HL-60 (cell line): ENCODE measurements at regions not wholly inside any gene's neighbourhood (a gene's known extent, or its start where the extent isn't known, plus 50 kb on each side); places are given as distances from the start of the nearest gene placed in this dataset.

ENCODE experiments used
- DNase-seq, 2 experiments: peaks; one replicate each; pipeline ENCODE4 v3.0.0-alpha.2; 2010 to 2020; ENCODE audit warnings: low read depth in 1 of 2, low spot score in 1 of 2
- H3K27ac ChIP-seq: fragments of 250-450 bp; sonication (Bioruptor Pico); replicated peaks from 2 replicates; pipeline ENCODE4 v1.5.1; 2020; ENCODE audit warnings: mild to moderate bottlenecking, moderate library complexity
- H3K27me3 ChIP-seq: fragments of 250-450 bp; sonication (Bioruptor Pico); 2 replicates; pipeline ENCODE4 v1.5.1; 2021; ENCODE audit warnings: mild to moderate bottlenecking, moderate library complexity; ENCODE audit not compliant: insufficient read depth, poor library complexity, severe bottlenecking
- H3K4me3 ChIP-seq: replicated peaks from 2 replicates; pipeline ENCODE4 v1.5.1; 2011; ENCODE audit warnings: mild to moderate bottlenecking, control low read depth, low read length; ENCODE audit not compliant: insufficient read depth
- CTCF ChIP-seq: IDR thresholded peaks from one replicate; pipeline ENCODE4 v1.5.1; 2011; ENCODE audit warnings: low read length, control low read depth, inconsistent platforms; ENCODE audit not compliant: insufficient read depth
- GABPA ChIP-seq: IDR thresholded peaks from 2 replicates; pipeline ENCODE4 v1.6.1; 2012; ENCODE audit warnings: low read depth
- POLR2AphosphoS5 ChIP-seq: IDR thresholded peaks from 2 replicates; pipeline ENCODE4 v1.6.1; 2012; ENCODE audit warnings: low read depth
- REST ChIP-seq: IDR thresholded peaks from 2 replicates; pipeline ENCODE4 v1.6.1; 2012; ENCODE audit warnings: low read depth; ENCODE audit not compliant: insufficient replicate concordance
- SPI1 ChIP-seq: IDR thresholded peaks from 2 replicates; pipeline ENCODE4 v1.6.1; 2012; ENCODE audit warnings: low read depth, mild to moderate bottlenecking, borderline replicate concordance

- H3K27me3 ChIP-seq = no peaks in the 10 kb centered on the region
- no peak overlapping the region for H3K27ac ChIP-seq
- H3K4me3 ChIP-seq = no peak overlapping the region
- TF ChIP-seq REST (no peak), CTCF (no peak), POLR2AphosphoS5 (no peak), GABPA (no peak), SPI1 (no peak)
- DNase-seq = no peak
These were observed 408.1 kb downstream of the MAT2B start for GRCh38 chr5:163913548-163913947.

- Histone ChIP-seq H3K27ac (peak overlapping the region; percentile 77), H3K27me3 (no peaks in the 10 kb centered on the region), H3K4me3 (no peak overlapping the region)
- DNase-seq = peak in 1 of 2 experiments; percentile 66
- no peak for TF ChIP-seq SPI1
- TF ChIP-seq POLR2AphosphoS5 = no peak
- TF ChIP-seq REST = no peak
- TF ChIP-seq CTCF = no peak
- no peak for TF ChIP-seq GABPA
These were observed 409.5 kb downstream of the MAT2B start for GRCh38 chr5:163914910-163915309.

GRCh38 chr5:163915481-163915961, 410.1 kb downstream of the MAT2B start:
- H3K4me3 ChIP-seq = no peak overlapping the region; the same call in 1 of the 2 replicates
- H3K27ac ChIP-seq = peak overlapping the region; percentile 77
- DNase-seq = peak in 1 of 2 experiments; percentile 72
- TF ChIP-seq GABPA (no peak), SPI1 (no peak; the same call in 1 of the 2 replicates), POLR2AphosphoS5 (no peak), REST (no peak), CTCF (no peak)
- H3K27me3 ChIP-seq = no peaks in the 10 kb centered on the region
